Left ventricle myocardium inferior (tissue), 1 donor: ENCODE measurements at regions not wholly inside any gene's neighbourhood (a gene's known extent, or its start where the extent isn't known, plus 50 kb on each side); places are given as distances from the start of the nearest gene placed in this dataset.

Experiments used
- DNase-seq: peaks from one replicate; pipeline ENCODE4 v3.0.0-alpha.2; 2020
- H3K27ac ChIP-seq: fragments of 200-600 bp; replicated peaks from 2 replicates; pipeline ENCODE4 v1.8.0; 2021
- H3K27me3 ChIP-seq: fragments of 200-600 bp; 2 replicates; pipeline ENCODE4 v1.8.0; 2021; ENCODE audit warnings: low read depth
- H3K36me3 ChIP-seq: fragments of 200-600 bp; 2 replicates; pipeline ENCODE4 v1.8.0; 2021
- H3K4me1 ChIP-seq: fragments of 200-600 bp; 2 replicates; pipeline ENCODE4 v1.8.0; 2021
- H3K4me3 ChIP-seq: fragments of 200-600 bp; 2 replicates; pipeline ENCODE4 v1.8.0; 2021; ENCODE audit warnings: mild to moderate bottlenecking, moderate library complexity
- H3K9me3 ChIP-seq: fragments of 200-600 bp; replicated peaks from 2 replicates; pipeline ENCODE4 v1.8.0; 2021
- intact Hi-C: fragments of 100-400 bp; cut with micrococcal nuclease; formaldehyde crosslinking; loops from one replicate; pipeline ENCODE4 v1.11.0; 2022
- TF ChIP-seq, protein P1 (sequence below): fragments of 200-600 bp; IDR thresholded peaks from 2 replicates; pipeline ENCODE4 v1.8.0; 2021; ENCODE audit warnings: antibody characterized with exemption, mild to moderate bottlenecking, borderline replicate concordance
- donor health status: DM: no; HTN: yes; CAD: no; lungs with severe emphysema.

DNA sequence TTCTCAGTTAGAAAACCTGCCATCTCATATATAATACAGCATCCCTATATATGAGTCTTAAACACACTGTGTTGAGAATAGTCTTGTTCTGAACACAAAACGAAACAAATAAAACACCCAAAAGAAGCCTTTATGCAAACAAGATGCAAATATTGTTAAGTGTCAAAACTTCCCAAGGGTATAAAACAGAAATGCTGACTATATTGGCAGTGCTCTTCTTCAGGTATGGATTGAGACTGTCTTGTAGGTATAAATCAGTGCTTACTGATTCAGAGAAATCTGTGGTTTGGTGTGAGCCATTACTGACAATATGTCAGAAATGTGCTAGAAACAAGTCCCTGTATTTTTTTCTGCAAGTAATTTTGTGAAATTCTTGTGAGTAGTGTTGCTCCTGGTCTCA is 82.8 kb upstream of the CTSO start:
- intact Hi-C loops = no loop called here
- no peak overlapping the region for H3K4me3 ChIP-seq
- H3K9me3 ChIP-seq = no peaks in the 10 kb centered on the region
- DNase-seq = no peak
- H3K36me3 ChIP-seq = no peaks in the 10 kb centered on the region
- H3K27ac ChIP-seq = no peak overlapping the region
- H3K4me1 ChIP-seq = no peaks in the 10 kb centered on the region
- H3K27me3 ChIP-seq = no peaks in the 10 kb centered on the region
- TF ChIP-seq, protein P1, sequence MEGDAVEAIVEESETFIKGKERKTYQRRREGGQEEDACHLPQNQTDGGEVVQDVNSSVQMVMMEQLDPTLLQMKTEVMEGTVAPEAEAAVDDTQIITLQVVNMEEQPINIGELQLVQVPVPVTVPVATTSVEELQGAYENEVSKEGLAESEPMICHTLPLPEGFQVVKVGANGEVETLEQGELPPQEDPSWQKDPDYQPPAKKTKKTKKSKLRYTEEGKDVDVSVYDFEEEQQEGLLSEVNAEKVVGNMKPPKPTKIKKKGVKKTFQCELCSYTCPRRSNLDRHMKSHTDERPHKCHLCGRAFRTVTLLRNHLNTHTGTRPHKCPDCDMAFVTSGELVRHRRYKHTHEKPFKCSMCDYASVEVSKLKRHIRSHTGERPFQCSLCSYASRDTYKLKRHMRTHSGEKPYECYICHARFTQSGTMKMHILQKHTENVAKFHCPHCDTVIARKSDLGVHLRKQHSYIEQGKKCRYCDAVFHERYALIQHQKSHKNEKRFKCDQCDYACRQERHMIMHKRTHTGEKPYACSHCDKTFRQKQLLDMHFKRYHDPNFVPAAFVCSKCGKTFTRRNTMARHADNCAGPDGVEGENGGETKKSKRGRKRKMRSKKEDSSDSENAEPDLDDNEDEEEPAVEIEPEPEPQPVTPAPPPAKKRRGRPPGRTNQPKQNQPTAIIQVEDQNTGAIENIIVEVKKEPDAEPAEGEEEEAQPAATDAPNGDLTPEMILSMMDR = no peak

DNA sequence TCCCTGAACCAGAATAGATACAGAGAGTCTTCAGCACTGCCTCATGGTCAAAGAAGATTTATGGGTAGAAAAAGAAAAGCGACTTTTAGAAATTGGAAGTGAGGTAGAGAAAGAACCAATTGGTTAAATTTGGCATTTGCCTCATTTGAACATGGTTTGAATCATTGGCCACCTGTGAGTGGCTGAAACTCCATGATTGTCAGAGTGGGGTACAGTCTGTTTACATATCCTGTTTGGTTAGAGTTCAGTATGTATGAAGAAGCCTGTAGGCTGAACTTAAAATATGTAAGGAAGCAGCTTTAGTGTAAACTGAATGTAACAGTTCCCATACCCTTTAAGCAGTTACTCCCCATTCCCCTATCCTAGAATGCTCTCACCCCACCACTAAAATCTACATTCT is 76.0 kb upstream of the CTSO start:
- intact Hi-C loops = no loop called here
- H3K4me1 ChIP-seq = no peaks in the 10 kb centered on the region
- H3K36me3 ChIP-seq = no peaks in the 10 kb centered on the region
- no peaks in the 10 kb centered on the region for H3K27me3 ChIP-seq
- TF ChIP-seq, protein P1 = no peak
- no peaks in the 10 kb centered on the region for H3K9me3 ChIP-seq
- DNase-seq = no peak
- H3K4me3 ChIP-seq = no peak overlapping the region
- H3K27ac ChIP-seq = no peak overlapping the region

DNA sequence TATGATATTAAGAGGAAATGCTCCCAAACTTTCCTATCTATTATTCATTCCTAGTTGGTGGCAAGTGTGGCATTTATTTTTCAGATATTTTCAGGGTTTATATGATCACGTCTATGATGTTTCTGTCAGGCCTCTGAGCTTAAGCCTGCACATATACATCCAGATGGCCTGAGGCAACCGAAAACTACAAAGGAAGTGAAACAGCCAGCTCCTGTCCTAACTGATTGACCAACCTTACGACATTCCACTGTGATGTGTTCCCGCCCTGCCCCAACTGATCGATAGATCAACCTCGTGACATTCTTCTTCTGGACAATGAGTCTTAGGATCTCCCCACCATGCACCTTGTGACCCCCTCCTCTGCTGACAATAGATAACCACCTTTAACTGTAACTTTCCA is 67.6 kb upstream of the CTSO start:
- Histone ChIP-seq H3K27me3 (no peaks in the 10 kb centered on the region), H3K27ac (no peak overlapping the region), H3K4me3 (no peak overlapping the region), H3K36me3 (no peaks in the 10 kb centered on the region), H3K4me1 (no peaks in the 10 kb centered on the region), H3K9me3 (no peaks in the 10 kb centered on the region)
- TF ChIP-seq, protein P1 = no peak
- DNase-seq = no peak
- intact Hi-C loops = no loop called here

DNA sequence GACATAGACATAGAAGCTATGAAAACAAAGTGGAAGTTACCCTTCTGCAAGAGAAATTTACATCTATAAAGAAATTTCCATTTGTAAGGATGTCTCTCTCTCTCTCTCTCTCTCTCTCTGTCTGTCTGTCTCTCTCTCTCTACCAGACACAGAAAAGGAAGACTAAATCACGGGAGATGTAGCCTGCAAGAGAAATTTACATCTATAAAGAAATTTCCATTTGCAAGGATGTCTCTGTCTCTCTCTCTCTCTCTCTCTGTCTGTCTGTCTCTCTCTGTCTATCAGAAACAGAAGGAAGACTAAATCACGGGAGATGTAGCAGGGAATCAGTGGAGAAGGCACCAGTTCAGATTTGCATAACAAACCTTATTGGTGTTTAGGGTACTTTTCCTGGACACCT is 65.6 kb upstream of the CTSO start:
- Histone ChIP-seq H3K27me3 (no peaks in the 10 kb centered on the region), H3K36me3 (no peaks in the 10 kb centered on the region), H3K4me3 (no peak overlapping the region), H3K9me3 (no peaks in the 10 kb centered on the region), H3K27ac (no peak overlapping the region), H3K4me1 (no peaks in the 10 kb centered on the region)
- intact Hi-C loops = no loop called here
- DNase-seq = no peak
- TF ChIP-seq, protein P1 = no peak

DNA sequence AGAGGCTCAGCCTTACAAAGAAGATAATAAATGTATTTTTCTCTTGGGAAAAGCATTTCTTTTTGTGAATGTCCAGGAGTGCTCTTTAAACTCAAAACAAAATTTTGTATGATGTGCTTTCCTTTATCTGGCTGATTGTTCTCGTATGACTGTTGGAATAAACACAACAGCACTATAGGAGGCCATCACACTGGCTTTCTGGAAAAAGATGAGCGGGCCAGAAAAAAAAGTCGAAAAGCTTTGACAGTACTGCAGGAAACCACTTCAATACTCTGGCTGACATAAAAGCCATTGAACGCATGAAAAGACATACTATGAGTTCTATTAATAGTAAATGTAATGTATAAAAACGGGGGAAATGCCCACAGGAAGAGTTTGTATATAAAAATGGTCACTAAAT is 64.7 kb upstream of the CTSO start:
- Histone ChIP-seq H3K4me1 (no peaks in the 10 kb centered on the region), H3K36me3 (no peaks in the 10 kb centered on the region), H3K27ac (no peak overlapping the region), H3K27me3 (no peaks in the 10 kb centered on the region), H3K4me3 (no peak overlapping the region), H3K9me3 (no peaks in the 10 kb centered on the region)
- DNase-seq = no peak
- intact Hi-C loops = no loop called here
- TF ChIP-seq, protein P1 = no peak

DNA sequence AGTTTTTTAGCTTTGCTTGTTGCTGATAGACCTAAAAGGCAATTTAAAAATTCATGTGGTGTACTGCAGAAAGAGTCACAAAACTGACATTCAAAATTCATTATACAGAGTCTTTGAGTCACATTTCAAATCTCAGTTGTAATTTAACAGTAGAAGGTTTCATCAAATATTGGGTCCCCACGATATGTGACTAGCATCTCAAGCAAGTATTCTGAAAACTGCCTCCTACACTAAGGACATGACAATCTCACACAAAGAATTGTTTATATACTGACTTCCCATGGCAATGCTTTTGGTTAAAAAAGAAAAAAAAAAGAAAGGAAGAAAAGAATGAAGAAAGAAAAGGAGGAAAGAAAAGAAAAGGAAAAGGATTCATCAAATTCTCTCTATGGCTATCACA is 62.1 kb upstream of the CTSO start:
- intact Hi-C loops = no loop called here
- no peak overlapping the region for H3K27ac ChIP-seq
- no peaks in the 10 kb centered on the region for H3K27me3 ChIP-seq
- no peaks in the 10 kb centered on the region for H3K36me3 ChIP-seq
- no peak overlapping the region for H3K4me3 ChIP-seq
- no peaks in the 10 kb centered on the region for H3K4me1 ChIP-seq
- H3K9me3 ChIP-seq = no peaks in the 10 kb centered on the region
- DNase-seq = no peak
- TF ChIP-seq, protein P1 = no peak
